Suprapubic skin (tissue), 4 donors: ENCODE measurements at regions not wholly inside any gene's neighbourhood (a gene's known extent, or its start where the extent isn't known, plus 50 kb on each side); places are given as distances from the start of the nearest gene placed in this dataset.

ENCODE experiments used
- DNase-seq, 2 donors: peaks; one replicate each; pipeline ENCODE4 v3.0.0-alpha.2; 2019; ENCODE audit warnings: low spot score in 2 of 2
- H3K27ac ChIP-seq: fragments of 200-600 bp; sonication (generic); one replicate; pipeline ENCODE4 v1.5.1; 2019
- H3K27me3 ChIP-seq: fragments of 200-600 bp; sonication (generic); one replicate; pipeline ENCODE4 v1.5.1; 2019
- H3K36me3 ChIP-seq: fragments of 200-600 bp; sonication (generic); one replicate; pipeline ENCODE4 v1.5.1; 2019
- H3K4me1 ChIP-seq: fragments of 200-600 bp; sonication (generic); one replicate; pipeline ENCODE4 v1.5.1; 2019
- H3K4me3 ChIP-seq: fragments of 200-600 bp; sonication (generic); one replicate; pipeline ENCODE4 v1.5.1; 2019; ENCODE audit warnings: mild to moderate bottlenecking
- H3K9me3 ChIP-seq: fragments of 200-600 bp; sonication (generic); one replicate; pipeline ENCODE4 v1.5.1; 2019
- EP300 ChIP-seq: sonication (generic); formaldehyde crosslinking; IDR thresholded peaks from one replicate; pipeline ENCODE4 v1.6.1; 2017; ENCODE audit warnings: antibody characterized with exemption
- POLR2A ChIP-seq, 2 donors: fragments of 450-650 bp; IDR thresholded peaks; one replicate each; pipeline ENCODE4 v1.6.1; 2017; ENCODE audit warnings: antibody characterized with exemption in 2 of 2, mild to moderate bottlenecking in 2 of 2, moderate library complexity in 2 of 2
- POLR2AphosphoS5 ChIP-seq, 3 donors: sonication (generic); formaldehyde crosslinking; IDR thresholded peaks; one replicate each; pipeline ENCODE4 v1.6.1; 2017; ENCODE audit warnings: antibody characterized with exemption in 3 of 3
- WGBS: methylation state at CpG from one replicate; pipeline ENCODE4 v1.1.5; 2018; 5-methylcytosine and 5-hydroxymethylcytosine counted together
- TF ChIP-seq, protein P1 (sequence below), 2 donors: fragments of 200-600 bp in 1 of 2; fragments of 450-650 bp in 1 of 2; sonication (generic) in 1 of 2; IDR thresholded peaks; one replicate each; pipeline ENCODE4 v1.5.1; 2016 to 2019; ENCODE audit warnings: antibody characterized with exemption in 2 of 2, mild to moderate bottlenecking in 1 of 2, moderate library complexity in 1 of 2

DNA sequence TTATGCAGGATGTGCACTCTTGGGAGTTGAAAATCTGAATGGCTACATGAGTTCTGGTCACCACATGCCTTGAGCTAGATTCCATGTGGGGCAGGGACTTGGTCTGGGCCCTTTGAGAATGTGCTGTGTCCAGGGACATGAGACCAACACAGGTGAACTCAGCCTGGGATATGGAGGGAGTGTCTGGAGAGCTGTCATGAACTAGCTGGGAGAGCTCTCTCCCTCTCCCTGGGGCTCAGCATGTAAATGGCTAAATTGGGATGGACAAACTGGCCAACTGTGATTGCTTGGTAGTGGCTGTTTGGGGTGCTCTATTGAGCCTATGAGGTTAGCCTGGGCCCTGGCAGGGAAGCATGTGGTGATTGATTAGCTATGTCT lies 105.1 kb upstream of the HS6ST1 start:
- peak; percentile 5 to 49 for DNase-seq
- Histone ChIP-seq H3K27ac (no peak overlapping the region), H3K27me3 (no peaks in the 10 kb centered on the region), H3K4me3 (no peak overlapping the region), H3K4me1 (peaks cover 15% of the 10 kb centered on the region), H3K9me3 (no peaks in the 10 kb centered on the region), H3K36me3 (no peaks in the 10 kb centered on the region)
- TF ChIP-seq, protein P1, sequence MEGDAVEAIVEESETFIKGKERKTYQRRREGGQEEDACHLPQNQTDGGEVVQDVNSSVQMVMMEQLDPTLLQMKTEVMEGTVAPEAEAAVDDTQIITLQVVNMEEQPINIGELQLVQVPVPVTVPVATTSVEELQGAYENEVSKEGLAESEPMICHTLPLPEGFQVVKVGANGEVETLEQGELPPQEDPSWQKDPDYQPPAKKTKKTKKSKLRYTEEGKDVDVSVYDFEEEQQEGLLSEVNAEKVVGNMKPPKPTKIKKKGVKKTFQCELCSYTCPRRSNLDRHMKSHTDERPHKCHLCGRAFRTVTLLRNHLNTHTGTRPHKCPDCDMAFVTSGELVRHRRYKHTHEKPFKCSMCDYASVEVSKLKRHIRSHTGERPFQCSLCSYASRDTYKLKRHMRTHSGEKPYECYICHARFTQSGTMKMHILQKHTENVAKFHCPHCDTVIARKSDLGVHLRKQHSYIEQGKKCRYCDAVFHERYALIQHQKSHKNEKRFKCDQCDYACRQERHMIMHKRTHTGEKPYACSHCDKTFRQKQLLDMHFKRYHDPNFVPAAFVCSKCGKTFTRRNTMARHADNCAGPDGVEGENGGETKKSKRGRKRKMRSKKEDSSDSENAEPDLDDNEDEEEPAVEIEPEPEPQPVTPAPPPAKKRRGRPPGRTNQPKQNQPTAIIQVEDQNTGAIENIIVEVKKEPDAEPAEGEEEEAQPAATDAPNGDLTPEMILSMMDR (IDR thresholded peaks at IDR 0.05), result no peak
- TF ChIP-seq POLR2A (IDR thresholded peaks at IDR 0.05) (no peak), POLR2AphosphoS5 (IDR thresholded peaks at IDR 0.05) (no peak), EP300 (no peak)

DNA sequence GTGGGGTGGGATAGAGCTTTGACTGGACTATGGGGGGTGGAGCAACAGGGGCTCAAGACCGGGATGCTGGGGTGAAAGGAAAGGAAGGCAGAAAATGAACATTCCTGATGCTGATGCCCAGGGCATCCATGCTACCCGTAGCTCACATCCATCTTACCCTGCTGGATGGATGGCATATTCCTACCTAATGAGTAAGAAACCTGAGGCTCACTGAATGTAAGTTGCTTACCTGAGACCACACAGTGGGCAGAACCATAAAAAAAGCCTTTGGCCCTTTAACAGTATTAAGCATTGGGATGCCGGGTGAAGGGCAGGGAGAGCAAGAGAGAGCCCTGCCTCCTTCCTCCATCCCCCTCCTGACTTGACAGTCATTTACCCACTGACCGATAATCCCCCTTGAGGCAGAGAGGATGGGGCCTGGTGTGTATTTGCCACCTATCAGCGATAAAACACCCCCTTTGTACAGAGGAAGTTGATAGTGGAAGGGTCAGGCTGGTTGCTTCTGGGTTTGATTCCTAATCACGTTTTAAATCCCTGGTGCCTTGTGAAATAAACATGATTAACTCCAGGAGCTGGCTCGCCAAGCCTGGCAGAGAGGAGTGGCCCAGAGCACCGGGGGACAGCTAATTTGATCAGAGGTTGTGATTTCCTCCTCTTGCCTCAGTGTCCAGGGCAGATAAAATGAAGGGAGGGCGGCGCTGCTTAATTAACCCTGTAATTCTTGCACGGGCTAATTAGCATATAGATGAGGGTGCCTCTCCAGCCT lies 105.9 kb upstream of the HS6ST1 start:
- H3K27ac ChIP-seq, result no peak overlapping the region
- WGBS, result 56% methylated on average over 11 of the region's 11 CpGs
- no peaks in the 10 kb centered on the region for H3K36me3 ChIP-seq
- no peaks in the 10 kb centered on the region for H3K27me3 ChIP-seq
- no peak for TF ChIP-seq EP300
- TF ChIP-seq POLR2AphosphoS5 (IDR thresholded peaks at IDR 0.05), result no peak
- no peak for TF ChIP-seq POLR2A (IDR thresholded peaks at IDR 0.05)
- TF ChIP-seq, protein P1 (IDR thresholded peaks at IDR 0.05), result no peak
- no peaks in the 10 kb centered on the region for H3K9me3 ChIP-seq
- H3K4me3 ChIP-seq, result no peak overlapping the region
- peak; percentile 54 to 74 for DNase-seq
- peaks cover 15% of the 10 kb centered on the region for H3K4me1 ChIP-seq

DNA sequence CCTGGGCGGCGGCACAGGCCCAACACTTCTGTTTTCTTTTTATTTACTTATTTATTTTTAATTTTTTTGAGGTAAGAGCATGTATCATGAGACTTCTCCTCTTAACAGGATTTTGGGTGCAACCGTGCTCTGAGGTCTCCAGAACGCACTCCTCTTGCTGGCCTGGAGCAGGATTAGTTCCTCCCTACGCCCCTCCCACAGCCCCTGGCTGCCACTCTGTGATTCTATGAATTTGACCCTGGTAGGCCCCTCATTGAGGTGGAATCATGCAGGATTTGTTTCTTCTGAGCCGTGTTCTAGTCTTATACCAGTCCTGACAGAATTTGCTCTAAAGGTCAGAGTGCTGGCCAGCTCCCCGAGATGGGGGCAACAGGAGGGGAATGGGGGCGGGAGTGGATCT lies 106.5 kb upstream of the HS6ST1 start:
- H3K27ac ChIP-seq, result no peak overlapping the region
- no peaks in the 10 kb centered on the region for H3K27me3 ChIP-seq
- peaks cover 15% of the 10 kb centered on the region for H3K4me1 ChIP-seq
- TF ChIP-seq EP300 (no peak), POLR2A (IDR thresholded peaks at IDR 0.05) (no peak), POLR2AphosphoS5 (IDR thresholded peaks at IDR 0.05) (no peak)
- TF ChIP-seq, protein P1 (IDR thresholded peaks at IDR 0.05), result no peak
- H3K9me3 ChIP-seq, result no peaks in the 10 kb centered on the region
- H3K4me3 ChIP-seq, result no peak overlapping the region
- no peaks in the 10 kb centered on the region for H3K36me3 ChIP-seq
- 82% methylated on average over 6 of the region's 8 CpGs for WGBS
- DNase-seq, result no peak

DNA sequence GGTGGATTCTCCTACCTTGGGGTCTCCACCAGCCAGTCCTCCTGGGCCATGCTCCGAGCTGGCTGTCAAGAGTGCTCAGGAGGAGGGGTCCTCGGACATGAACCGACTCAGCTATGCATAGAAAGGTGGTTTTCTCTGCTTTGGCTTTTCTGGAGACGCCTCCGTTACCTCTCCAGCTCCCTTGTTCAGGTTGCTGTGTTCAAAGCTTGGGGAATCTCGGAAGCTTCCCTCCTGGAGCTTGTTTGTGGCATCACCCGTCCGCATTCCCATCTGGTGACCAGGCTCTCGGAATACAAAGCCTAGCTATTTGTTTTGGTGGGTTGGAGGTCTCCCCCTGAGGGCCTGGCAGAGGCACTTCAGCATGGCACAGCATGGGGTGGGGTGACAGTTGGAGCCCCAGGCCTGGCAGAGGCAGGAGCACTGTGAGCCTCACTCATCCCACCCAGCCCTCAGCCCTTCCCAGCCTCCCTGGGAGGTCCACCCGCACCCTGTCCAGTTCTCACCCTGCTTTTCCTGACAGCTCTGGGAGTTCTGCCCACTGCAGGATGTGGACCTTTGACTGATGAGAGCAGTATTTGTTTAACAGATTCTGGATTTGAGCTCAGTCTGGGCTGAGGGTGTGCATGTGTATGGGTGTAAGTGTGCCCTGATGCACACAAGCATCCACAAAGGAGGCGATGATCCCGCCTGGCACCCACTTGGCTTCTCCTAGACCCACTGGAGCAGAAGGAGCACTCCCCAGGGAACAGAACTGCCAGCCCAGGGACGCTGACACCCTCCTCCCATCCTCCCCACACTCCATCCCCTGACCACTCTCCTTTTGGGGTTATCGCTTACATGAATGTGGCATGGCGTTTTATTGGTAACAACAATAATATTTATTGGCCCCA lies 107.3 kb upstream of the HS6ST1 start:
- Histone ChIP-seq H3K9me3 (no peaks in the 10 kb centered on the region), H3K27me3 (no peaks in the 10 kb centered on the region), H3K4me1 (peaks cover 15% of the 10 kb centered on the region), H3K4me3 (no peak overlapping the region), H3K27ac (no peak overlapping the region), H3K36me3 (no peaks in the 10 kb centered on the region)
- TF ChIP-seq, protein P1 (IDR thresholded peaks at IDR 0.05), result no peak
- TF ChIP-seq EP300 (no peak), POLR2AphosphoS5 (IDR thresholded peaks at IDR 0.05) (no peak), POLR2A (IDR thresholded peaks at IDR 0.05) (no peak)
- peak; percentile 42 to 60 for DNase-seq
- 90% methylated on average over 15 of the region's 15 CpGs for WGBS

DNA sequence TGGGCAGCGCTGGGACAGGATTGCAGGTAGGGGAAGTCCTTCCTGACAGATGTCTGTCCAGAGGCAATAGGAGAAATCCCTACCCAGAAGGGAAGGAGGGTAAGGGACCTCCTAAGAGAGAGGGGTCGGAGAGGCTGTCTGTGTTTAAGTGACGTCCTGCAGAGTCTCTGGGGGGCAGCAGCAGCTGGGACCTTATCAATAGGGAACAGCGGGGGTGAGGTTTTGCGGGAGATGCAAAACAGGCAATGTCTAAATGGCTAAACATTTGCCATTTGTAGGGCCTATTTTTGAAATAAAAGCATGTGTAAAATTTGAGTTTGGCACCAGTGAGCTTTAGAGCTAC lies 108.7 kb upstream of the HS6ST1 start:
- Histone ChIP-seq H3K4me3 (no peak overlapping the region), H3K9me3 (no peaks in the 10 kb centered on the region), H3K4me1 (peaks cover 15% of the 10 kb centered on the region), H3K36me3 (no peaks in the 10 kb centered on the region), H3K27me3 (no peaks in the 10 kb centered on the region), H3K27ac (no peak overlapping the region)
- DNase-seq, result peak; percentile 9 to 29
- TF ChIP-seq POLR2A (IDR thresholded peaks at IDR 0.05) (no peak), POLR2AphosphoS5 (IDR thresholded peaks at IDR 0.05) (no peak), EP300 (no peak)
- TF ChIP-seq, protein P1 (IDR thresholded peaks at IDR 0.05), result no peak
- WGBS, result 92% methylated on average over 5 of the region's 5 CpGs
